IgD-negative memory B cell (primary cell): ENCODE measurements at regions not wholly inside any gene's neighbourhood (a gene's known extent, or its start where the extent isn't known, plus 50 kb on each side); places are given as distances from the start of the nearest gene placed in this dataset.
"Not testable (repeated sequence)": the region's sequence is repeated elsewhere in the genome, so short reads cannot be mapped to it uniquely, and the experiment has no call there.

Experiments
- H3K27ac Mint-ChIP-seq, 3 donors: one replicate each; pipeline ENCODE4 v1.8.0; 2020 to 2022; ENCODE audit warnings: mild to moderate bottlenecking in 3 of 3, mixed read lengths in 3 of 3, moderate library complexity in 1 of 3
- H3K27me3 Mint-ChIP-seq: one replicate; pipeline ENCODE4 v1.8.0; 2021; ENCODE audit warnings: mixed read lengths
- H3K36me3 Mint-ChIP-seq: one replicate; pipeline ENCODE4 v1.8.0; 2020; ENCODE audit warnings: mild to moderate bottlenecking, mixed read lengths
- H3K4me1 Mint-ChIP-seq, 3 donors: one replicate each; pipeline ENCODE4 v1.8.0; 2020 to 2022; ENCODE audit warnings: mixed read lengths in 3 of 3, mild to moderate bottlenecking in 1 of 3
- H3K4me3 Mint-ChIP-seq, 4 donors: one replicate each; pipeline ENCODE4 v1.8.0; 2020 to 2022; ENCODE audit warnings: mild to moderate bottlenecking in 4 of 4, mixed read lengths in 4 of 4, moderate library complexity in 3 of 4
- H3K9me3 Mint-ChIP-seq, 3 donors: one replicate each; pipeline ENCODE4 v1.8.0; 2020 to 2021; ENCODE audit warnings: mixed read lengths in 3 of 3, mild to moderate bottlenecking in 1 of 3

DNA sequence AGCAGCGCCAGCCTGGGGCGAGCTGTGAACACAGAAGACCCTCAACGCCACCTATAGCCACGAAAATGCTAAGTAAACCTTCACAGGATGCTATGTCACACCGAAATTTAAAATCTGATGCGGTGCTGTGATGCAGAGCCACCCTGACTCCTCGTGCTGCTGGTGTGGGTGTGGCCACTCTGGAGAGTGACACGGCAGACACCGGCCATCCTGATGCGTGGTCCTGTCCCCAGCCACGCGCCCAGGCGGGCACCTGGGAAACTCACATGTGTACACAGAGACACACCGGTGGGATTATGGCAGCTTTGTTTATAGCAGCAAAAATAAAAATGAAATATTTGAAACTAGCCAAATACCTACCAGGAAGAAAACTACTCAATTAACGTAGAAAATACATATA is 138.3 kb upstream of the SFSWAP start:
- no peak overlapping the region for H3K27ac Mint-ChIP-seq

DNA sequence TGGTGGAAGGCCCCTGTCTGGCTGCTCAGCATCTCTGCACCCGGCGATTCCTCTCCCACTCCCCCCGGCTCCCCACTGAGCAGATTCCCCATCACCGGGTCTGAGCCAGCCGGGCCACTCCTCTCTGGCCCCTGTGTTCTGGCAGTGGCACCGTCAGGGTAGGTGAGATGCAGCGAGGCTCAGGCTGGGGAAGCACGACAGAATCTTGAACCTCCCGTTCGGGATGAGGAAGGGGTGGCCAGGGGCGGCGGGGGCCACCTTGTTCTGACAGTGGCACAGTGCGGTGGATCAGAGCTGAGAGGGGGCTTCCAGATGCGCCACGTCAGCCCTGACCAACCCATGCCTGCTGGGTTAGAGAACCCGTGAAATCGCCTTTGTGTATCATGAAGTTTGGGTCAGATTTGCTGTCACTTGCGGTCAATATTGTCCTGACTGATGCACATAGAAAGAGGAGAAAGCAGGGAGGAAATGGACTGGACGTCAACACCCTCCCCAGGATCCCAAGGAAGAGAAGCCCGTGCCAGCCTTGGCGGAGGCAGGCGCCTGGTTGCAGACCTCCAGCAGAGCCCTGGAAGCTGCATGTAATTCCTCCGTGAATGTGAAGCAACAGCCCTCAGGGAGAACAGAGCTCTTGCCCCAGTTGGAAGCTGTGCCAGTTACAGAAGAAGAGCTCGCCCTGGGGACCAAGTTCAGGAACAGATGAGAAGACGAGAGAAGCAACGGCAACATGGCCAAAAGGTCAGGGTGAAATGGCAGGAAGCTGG is 137.1 kb upstream of the SFSWAP start:
- no peaks in the 10 kb centered on the region for H3K36me3 Mint-ChIP-seq
- H3K27me3 Mint-ChIP-seq: peaks cover 6% of the 10 kb centered on the region
- no peak overlapping the region for H3K4me3 Mint-ChIP-seq
- H3K4me1 Mint-ChIP-seq: no peaks in the 10 kb centered on the region
- H3K9me3 Mint-ChIP-seq: peaks cover 0 to 2% (median 0%) of the 10 kb centered on the region in 3 donors
- H3K27ac Mint-ChIP-seq: no peak overlapping the region

More for the DNA sequence above, 138.3 kb upstream of the SFSWAP start:
- Mint-ChIP-seq H3K9me3 (peaks cover 0 to 2% (median 0%) of the 10 kb centered on the region in 3 donors), H3K4me3 (no peak overlapping the region), H3K4me1 (no peaks in the 10 kb centered on the region), H3K36me3 (no peaks in the 10 kb centered on the region), H3K27me3 (peaks cover 6% of the 10 kb centered on the region)

DNA sequence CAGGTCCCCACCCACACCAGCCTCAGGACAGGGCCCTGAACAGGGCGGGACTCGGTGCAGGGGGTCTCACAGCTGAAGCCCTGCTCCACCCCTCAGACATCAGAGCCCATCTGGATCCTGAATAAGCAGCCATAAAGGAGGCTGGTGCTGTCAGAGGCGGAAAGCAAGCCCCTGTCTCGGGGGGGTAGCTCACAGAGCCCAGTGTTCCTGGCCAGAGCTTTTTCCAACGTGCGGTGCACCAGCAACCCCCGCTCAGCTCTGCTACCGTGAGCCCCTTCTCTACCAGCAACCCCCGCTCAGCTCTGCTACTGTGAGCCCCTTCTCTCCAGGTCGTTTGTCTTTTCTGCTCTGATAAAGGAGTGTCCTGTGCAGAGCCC is 136.5 kb upstream of the SFSWAP start:
- H3K4me3 Mint-ChIP-seq: no peak overlapping the region
- peaks cover 6% of the 10 kb centered on the region for H3K27me3 Mint-ChIP-seq
- peaks cover 0 to 2% (median 0%) of the 10 kb centered on the region in 3 donors for H3K9me3 Mint-ChIP-seq
- H3K4me1 Mint-ChIP-seq: no peaks in the 10 kb centered on the region
- no peak overlapping the region for H3K27ac Mint-ChIP-seq
- H3K36me3 Mint-ChIP-seq: no peaks in the 10 kb centered on the region

DNA sequence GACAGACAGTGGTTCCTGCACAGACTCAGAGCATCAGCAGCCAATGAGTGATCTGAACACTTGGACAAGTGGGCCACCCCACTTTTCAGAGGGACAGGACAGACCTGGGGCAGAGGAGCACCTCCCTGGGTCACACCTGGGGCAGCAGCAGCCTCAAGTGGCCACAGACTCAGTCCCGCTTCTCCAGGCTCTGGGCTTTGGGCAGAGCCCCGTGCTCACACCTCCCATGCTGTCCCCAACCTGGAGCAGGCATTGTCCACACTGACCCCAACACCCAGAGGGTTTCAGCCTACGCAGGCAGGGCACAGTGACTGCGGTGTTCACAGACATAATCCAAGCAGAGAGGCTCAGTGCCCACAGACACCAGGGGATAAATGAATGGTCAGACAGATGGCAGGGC is 135.5 kb upstream of the SFSWAP start:
- Mint-ChIP-seq H3K36me3 (no peaks in the 10 kb centered on the region), H3K4me3 (no peak overlapping the region), H3K9me3 (peaks cover 0 to 2% (median 0%) of the 10 kb centered on the region in 3 donors), H3K27ac (no peak overlapping the region), H3K4me1 (no peaks in the 10 kb centered on the region), H3K27me3 (peaks cover 3% of the 10 kb centered on the region)

DNA sequence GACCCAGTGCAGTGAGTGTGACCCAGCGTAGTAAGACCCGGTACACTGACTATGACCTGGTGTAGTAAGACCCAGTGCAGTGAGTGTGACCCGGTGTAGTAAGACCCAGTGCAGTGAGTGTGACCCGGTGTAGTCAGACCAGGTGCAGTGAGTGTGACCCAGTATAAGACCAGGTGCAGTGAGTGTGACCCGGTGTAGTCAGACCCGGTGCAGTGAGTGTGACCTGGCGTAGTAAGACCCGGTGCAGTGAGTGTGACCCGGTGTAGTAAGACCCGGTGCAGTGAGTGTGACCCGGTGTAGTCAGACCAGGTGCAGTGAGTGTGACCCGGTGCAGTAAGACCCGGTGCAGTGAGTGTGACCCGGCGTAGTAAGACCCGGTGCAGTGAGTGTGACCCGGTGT is 134.2 kb upstream of the SFSWAP start:
- H3K4me3 Mint-ChIP-seq, H3K9me3 Mint-ChIP-seq, H3K27ac Mint-ChIP-seq, H3K4me1 Mint-ChIP-seq, H3K36me3 Mint-ChIP-seq, H3K27me3 Mint-ChIP-seq: not testable (repeated sequence)

DNA sequence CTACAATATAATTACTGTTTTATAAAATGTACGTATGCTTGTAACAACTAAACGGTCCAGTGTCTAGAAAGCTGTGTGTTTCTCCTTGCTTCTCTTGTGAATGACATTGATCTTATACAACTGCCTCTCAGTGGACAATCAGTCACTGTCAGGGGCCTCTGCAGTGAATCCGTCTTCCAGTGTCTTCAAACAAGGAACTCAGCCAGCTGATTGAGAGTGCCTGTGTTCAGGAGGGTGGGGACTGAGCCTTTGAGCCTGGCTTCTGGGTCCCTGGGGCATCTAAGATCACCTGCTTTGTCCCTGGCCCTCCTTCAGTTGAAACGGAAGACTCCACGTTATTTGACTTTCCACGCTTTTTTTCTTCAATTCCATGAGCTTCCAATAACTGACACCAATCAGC is 133.1 kb upstream of the SFSWAP start:
- Mint-ChIP-seq H3K4me1 (no peaks in the 10 kb centered on the region), H3K9me3 (peaks cover 0 to 2% (median 0%) of the 10 kb centered on the region in 3 donors), H3K36me3 (no peaks in the 10 kb centered on the region), H3K27ac (no peak overlapping the region), H3K27me3 (no peaks in the 10 kb centered on the region), H3K4me3 (no peak overlapping the region)

DNA sequence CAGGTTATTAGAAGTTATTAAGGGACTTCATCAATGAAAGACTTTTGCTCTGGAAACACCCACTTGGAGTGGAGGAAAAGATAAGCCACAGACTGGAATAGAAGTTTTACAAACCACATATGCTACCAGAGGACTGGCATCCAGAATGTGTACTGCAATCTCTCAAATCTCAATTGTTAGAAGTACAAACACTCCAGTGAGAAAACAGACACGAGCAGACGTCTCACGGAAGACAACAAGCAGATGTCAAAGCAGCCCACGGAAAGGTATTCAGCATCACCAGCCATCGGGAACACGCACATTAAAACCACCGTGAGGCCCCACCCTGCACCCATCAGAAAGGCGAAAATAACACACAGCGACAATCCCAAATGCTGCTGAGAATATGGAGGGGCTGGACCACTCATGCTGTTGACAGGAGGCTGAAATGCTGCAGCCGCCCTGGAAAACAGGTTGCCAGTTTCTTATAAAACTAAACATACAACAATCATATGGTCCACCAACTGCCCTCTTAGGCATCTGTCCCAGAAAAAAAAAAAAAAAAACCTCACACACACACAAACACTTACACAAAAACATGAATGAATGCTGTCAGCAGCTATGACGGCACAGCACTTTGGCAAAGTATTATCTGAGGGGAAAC is 131.9 kb upstream of the SFSWAP start:
- Mint-ChIP-seq H3K4me1 (no peaks in the 10 kb centered on the region), H3K9me3 (peaks cover 0 to 2% (median 0%) of the 10 kb centered on the region in 3 donors), H3K4me3 (no peak overlapping the region), H3K27me3 (no peaks in the 10 kb centered on the region), H3K27ac (no peak overlapping the region), H3K36me3 (no peaks in the 10 kb centered on the region)

DNA sequence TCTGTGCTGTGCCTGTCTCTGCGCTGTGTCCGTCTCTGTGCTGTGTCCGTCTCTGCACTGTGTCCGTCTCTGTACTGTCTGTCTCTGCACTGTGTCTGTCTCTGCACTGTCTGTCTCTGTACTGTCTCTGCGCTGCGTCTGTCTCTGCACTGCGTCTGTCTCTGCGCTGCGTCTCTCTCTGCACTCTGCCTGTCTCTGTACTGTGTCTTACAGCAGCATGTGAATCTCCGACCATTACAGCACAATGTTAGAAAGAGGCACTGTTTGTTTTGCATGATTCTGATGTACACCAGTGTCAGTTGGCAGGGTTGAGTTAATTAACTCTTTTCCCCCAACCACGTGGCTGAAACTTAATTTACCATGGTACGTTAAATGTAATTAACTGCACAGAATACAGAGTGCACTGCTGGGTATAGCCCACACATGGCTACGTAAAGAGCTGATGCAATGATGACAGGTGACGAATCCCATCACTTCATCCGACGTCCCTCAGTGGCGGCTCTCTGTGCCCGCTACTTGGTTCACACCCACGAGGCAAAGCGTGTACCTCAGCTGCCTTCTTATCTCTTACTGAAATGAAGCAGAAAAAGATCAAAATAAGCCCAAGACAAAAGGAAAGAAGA is 127.7 kb upstream of the SFSWAP start:
- Mint-ChIP-seq H3K27me3 (peaks cover 2% of the 10 kb centered on the region), H3K27ac (no peak overlapping the region), H3K4me3 (no peak overlapping the region), H3K4me1 (no peaks in the 10 kb centered on the region), H3K9me3 (peaks cover 0 to 3% (median 0%) of the 10 kb centered on the region in 3 donors), H3K36me3 (peaks cover 2% of the 10 kb centered on the region)

DNA sequence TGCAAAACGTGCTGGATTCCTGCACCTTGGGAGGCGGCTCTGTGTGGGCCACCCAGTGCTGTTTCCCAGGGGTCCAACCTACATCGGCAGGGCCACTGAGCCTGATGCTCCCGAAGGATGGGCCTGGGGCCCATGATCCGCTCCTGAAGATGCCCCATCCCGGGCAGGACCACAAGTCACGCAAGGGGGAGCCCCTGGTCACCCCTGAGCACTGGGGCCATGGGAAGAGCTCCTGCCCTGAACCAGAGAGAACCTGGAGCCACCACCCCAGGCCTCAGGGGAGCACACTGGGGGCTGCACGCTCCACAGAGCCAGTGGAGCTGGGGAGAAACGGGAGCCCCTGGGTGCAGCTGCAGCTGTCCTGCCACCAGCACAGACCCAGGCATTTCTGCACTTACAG is 124.6 kb upstream of the SFSWAP start:
- Mint-ChIP-seq H3K36me3 (peaks cover 2% of the 10 kb centered on the region), H3K4me3 (no peak overlapping the region), H3K4me1 (no peaks in the 10 kb centered on the region), H3K9me3 (peaks cover 0 to 3% (median 1%) of the 10 kb centered on the region in 3 donors), H3K27me3 (peaks cover 2% of the 10 kb centered on the region), H3K27ac (no peak overlapping the region)

DNA sequence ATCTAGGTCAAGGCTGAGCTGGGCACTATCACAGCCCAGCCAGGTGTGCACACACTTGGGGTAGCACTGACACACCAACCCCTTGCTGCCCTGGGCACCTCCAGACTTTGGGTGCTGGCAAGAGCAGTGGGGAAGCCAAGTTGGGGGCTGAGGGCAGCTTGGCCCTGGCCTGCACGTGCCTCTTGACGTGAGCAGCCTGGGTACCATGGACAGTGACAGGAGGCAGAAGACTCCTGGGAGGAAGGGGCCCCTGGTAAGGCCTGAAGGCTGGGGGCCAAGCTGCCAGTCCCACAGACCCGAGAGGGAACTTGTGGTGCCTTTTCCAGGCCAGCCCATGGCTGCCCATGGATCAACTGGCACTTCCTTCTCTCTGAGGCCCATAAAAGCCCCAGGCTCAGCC is 124.1 kb upstream of the SFSWAP start:
- Mint-ChIP-seq H3K27me3 (peaks cover 2% of the 10 kb centered on the region), H3K27ac (no peak overlapping the region), H3K9me3 (peaks cover 0 to 3% (median 1%) of the 10 kb centered on the region in 3 donors), H3K4me3 (no peak overlapping the region), H3K4me1 (no peaks in the 10 kb centered on the region), H3K36me3 (peaks cover 2% of the 10 kb centered on the region)

DNA sequence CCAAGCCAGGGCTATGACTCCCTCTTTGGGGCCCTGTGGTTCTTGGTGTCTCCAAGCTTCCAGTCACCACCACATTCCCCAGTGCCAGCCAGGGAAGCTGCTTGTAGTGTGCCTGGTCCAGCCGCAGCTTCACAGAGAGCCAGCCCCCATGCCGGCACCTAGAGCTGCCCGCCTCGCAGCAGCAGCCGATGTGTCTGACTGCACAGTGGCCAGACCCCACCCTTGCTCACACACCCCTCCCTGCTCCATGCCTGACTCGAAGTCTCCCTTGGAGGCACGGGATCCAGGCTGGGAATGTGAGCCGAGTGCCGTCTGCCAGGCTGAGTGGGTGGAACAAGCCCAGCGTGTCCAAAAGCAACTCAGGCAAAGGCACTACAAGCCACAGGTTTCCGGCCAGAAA is 123.3 kb upstream of the SFSWAP start:
- Mint-ChIP-seq H3K27ac (no peak overlapping the region), H3K4me1 (no peaks in the 10 kb centered on the region), H3K36me3 (peaks cover 2% of the 10 kb centered on the region), H3K4me3 (no peak overlapping the region), H3K27me3 (peaks cover 2% of the 10 kb centered on the region), H3K9me3 (peaks cover 0 to 3% (median 1%) of the 10 kb centered on the region in 3 donors)

DNA sequence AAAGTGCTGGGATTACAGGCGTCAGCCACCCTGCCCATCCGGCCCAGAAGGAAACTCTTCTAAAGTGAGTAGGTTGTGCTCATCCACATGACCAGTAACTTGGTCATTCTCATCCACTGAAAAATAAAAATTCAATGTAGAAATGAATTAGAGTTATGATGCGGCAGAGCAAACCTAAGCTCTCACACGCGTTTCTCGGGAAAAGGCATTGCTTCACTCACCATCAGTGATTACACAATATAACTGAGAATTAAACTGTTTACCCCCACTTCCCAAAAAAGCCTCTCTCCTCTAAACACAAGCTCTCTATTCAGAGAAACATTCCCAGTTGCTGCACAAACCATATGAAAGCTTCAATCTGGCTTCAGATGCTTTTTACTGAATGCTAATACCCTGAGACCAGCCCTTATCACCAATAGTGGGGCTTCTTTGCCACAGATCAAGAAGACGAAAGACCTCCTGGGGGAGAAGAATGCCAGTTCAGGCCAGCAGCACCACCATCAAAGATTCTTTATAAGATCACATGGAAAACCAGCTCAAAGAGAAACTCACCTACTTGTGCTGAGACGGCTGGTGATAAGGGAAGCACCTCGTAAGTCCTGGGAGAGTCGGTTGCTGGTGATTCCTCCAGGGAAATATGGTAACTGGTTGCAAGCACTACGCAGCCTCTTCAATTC is 121.5 kb upstream of the SFSWAP start:
- Mint-ChIP-seq H3K4me3 (no peak overlapping the region), H3K4me1 (peaks cover 7 to 8% (median 8%) of the 10 kb centered on the region in 3 donors), H3K9me3 (peaks cover 0 to 3% (median 1%) of the 10 kb centered on the region in 3 donors), H3K27ac (no peak overlapping the region), H3K27me3 (peaks cover 2% of the 10 kb centered on the region), H3K36me3 (peaks cover 2% of the 10 kb centered on the region)

DNA sequence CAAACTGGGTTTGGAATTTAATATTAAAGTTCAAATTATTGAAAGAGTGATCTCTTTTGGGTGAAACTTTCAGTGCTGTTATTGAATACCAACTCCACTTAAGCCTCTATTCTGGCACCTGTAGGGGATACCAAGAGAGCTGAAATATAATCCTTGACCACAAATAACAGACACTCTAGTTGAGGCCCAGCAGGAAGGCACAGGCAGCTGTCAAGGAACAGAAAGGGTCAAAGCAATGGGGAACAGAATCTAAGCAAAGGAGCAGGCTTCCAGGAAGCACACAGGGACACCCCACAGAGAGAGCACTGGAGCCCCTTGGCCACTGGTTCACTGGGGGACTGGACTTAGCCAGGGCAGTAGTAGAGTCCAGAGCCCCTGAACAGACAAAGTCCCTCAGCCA is 120.9 kb upstream of the SFSWAP start:
- peaks cover 2% of the 10 kb centered on the region for H3K27me3 Mint-ChIP-seq
- peaks cover 7 to 8% (median 8%) of the 10 kb centered on the region in 3 donors for H3K4me1 Mint-ChIP-seq
- H3K9me3 Mint-ChIP-seq: peaks cover 0 to 3% (median 1%) of the 10 kb centered on the region in 3 donors
- H3K27ac Mint-ChIP-seq: no peak overlapping the region
- H3K36me3 Mint-ChIP-seq: no peaks in the 10 kb centered on the region
- no peak overlapping the region for H3K4me3 Mint-ChIP-seq

DNA sequence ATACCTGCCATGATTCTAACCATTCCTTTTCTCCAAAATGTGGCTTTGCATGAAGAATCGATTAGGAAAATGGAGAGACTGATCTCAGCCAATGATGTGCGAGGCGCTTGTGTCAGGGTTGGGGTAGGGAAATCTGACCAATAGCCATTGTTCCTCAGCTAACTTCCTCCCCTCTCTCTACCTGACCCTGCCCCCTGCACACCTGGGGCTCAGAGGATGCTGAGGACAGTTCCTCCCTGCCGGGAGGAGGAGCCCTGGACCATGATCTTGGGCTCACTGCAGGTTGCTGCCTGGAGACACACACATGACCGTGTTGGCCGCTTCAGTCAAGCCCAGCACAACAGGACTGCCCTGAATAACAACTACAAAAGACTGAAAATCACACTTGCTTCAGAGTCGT is 119.8 kb upstream of the SFSWAP start:
- no peaks in the 10 kb centered on the region for H3K36me3 Mint-ChIP-seq
- peaks cover 2% of the 10 kb centered on the region for H3K27me3 Mint-ChIP-seq
- H3K4me1 Mint-ChIP-seq: peaks cover 7 to 8% (median 8%) of the 10 kb centered on the region in 3 donors
- H3K9me3 Mint-ChIP-seq: peaks cover 0 to 3% (median 1%) of the 10 kb centered on the region in 3 donors
- H3K4me3 Mint-ChIP-seq: peak overlapping the region in 1 of 4 donors; percentile 44
- no peak overlapping the region for H3K27ac Mint-ChIP-seq
